Activated CD4-positive, alpha-beta memory T cell treated with anti-CD3 and anti-CD28 coated beads, Interleukin-2, amount 10 ng/mL, durations not matched to agents 7 days and 5 days (primary cell): ENCODE measurements at regions not wholly inside any gene's neighbourhood (a gene's known extent, or its start where the extent isn't known, plus 50 kb on each side); places are given as distances from the start of the nearest gene placed in this dataset.

Experiments used
- CTCF ChIA-PET: fragments of 350-600 bp; sonication (Branson Sonifier 250); formaldehyde crosslinking; loops from one replicate; lab custom pipeline; 2021; ENCODE audit warnings: antibody characterized with exemption, inconsistent platforms; lab: Charles Lee
- POLR2A ChIA-PET: fragments of 350-600 bp; sonication (Branson Sonifier 250); formaldehyde crosslinking; loops from one replicate; lab custom pipeline; 2021; ENCODE audit warnings: antibody characterized with exemption; lab: Charles Lee
- DNase-seq: peaks from one replicate; pipeline ENCODE4 v3.0.0-alpha.2; 2020
- H3K27ac Mint-ChIP-seq: one replicate; pipeline ENCODE4 v1.8.0; 2021; ENCODE audit warnings: mild to moderate bottlenecking, mixed read lengths
- H3K27me3 Mint-ChIP-seq: one replicate; pipeline ENCODE4 v1.8.0; 2021; ENCODE audit warnings: mixed read lengths
- H3K36me3 Mint-ChIP-seq: one replicate; pipeline ENCODE4 v1.8.0; 2021; ENCODE audit warnings: low read depth, mixed read lengths
- H3K4me1 Mint-ChIP-seq: one replicate; pipeline ENCODE4 v1.8.0; 2021; ENCODE audit warnings: mixed read lengths
- H3K4me3 Mint-ChIP-seq: one replicate; pipeline ENCODE4 v1.8.0; 2021; ENCODE audit warnings: mild to moderate bottlenecking, mixed read lengths
- H3K9me3 Mint-ChIP-seq: one replicate; pipeline ENCODE4 v1.8.0; 2021; ENCODE audit warnings: mixed read lengths

DNA sequence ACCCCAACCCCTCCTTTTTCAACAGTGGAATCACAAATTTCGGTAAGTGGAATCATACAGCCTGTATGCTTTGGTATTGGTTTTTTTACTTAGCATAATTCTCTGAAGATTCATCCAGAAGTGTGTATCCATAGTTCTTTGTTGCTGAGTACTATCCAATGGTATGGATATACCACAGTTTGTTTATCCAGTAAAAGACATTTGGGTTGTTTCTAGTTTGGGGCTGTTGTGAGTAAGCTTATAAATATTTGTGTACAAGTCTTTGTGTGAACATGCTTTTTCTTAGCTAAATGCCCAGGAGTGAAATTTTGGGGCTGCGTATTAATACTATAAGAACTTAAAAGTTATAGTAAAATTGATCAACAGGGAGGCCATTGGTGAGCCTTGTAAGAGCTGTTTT is 57.5 kb upstream of the GC start:
- ChIA-PET CTCF (no interaction called here), POLR2A (no interaction called here)
- no peaks in the 10 kb centered on the region for H3K4me1 Mint-ChIP-seq
- H3K27ac Mint-ChIP-seq: no peak overlapping the region
- H3K9me3 Mint-ChIP-seq: no peaks in the 10 kb centered on the region
- no peaks in the 10 kb centered on the region for H3K36me3 Mint-ChIP-seq
- H3K4me3 Mint-ChIP-seq: no peak overlapping the region
- H3K27me3 Mint-ChIP-seq: no peaks in the 10 kb centered on the region
- no peak for DNase-seq

DNA sequence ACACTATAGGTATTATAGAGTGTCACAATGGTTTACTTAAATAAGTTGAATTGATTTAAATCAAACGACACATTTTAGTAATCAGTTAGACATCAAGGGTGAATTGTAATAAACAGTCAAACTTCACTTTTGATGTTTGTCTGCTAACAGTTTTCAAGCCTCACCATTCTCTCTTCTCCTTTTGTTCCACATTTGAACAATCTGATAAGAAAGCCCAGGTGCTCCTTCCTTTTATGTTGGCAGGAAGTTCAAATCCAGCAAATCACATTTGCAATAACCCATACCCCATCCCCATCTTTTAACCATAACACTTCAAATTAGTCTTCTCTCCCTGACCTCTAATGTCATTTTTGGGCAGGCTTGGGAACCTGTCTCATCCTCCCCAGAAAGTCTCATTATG is 63.4 kb upstream of the GC start:
- Mint-ChIP-seq H3K27ac (no peak overlapping the region), H3K27me3 (no peaks in the 10 kb centered on the region), H3K36me3 (no peaks in the 10 kb centered on the region), H3K9me3 (no peaks in the 10 kb centered on the region), H3K4me3 (no peak overlapping the region), H3K4me1 (no peaks in the 10 kb centered on the region)
- no peak for DNase-seq
- ChIA-PET POLR2A (no interaction called here), CTCF (no interaction called here)

DNA sequence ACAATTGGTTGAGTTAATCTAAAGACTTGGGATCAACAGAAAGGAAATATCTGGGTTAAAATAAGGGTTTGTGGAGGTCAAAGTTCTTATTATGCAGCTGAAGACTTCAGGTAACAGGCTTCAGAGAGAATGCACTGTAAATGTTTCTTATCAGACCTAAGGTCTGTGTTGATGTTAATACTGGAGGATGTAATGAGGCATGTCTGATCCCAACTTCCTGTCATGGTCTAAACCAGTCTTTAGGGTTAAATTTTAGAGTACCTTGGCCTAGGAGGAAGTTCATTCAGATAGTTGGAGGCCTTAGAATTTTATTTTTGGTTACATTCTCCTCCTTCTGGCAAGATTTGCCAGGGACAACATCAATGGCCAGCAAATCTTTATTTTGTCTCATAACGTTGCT is 72.1 kb upstream of the GC start:
- H3K4me1 Mint-ChIP-seq: no peaks in the 10 kb centered on the region
- no peaks in the 10 kb centered on the region for H3K36me3 Mint-ChIP-seq
- no peak for DNase-seq
- no peaks in the 10 kb centered on the region for H3K27me3 Mint-ChIP-seq
- ChIA-PET POLR2A (no interaction called here), CTCF (no interaction called here)
- no peak overlapping the region for H3K4me3 Mint-ChIP-seq
- no peak overlapping the region for H3K27ac Mint-ChIP-seq
- peaks cover 3% of the 10 kb centered on the region for H3K9me3 Mint-ChIP-seq

DNA sequence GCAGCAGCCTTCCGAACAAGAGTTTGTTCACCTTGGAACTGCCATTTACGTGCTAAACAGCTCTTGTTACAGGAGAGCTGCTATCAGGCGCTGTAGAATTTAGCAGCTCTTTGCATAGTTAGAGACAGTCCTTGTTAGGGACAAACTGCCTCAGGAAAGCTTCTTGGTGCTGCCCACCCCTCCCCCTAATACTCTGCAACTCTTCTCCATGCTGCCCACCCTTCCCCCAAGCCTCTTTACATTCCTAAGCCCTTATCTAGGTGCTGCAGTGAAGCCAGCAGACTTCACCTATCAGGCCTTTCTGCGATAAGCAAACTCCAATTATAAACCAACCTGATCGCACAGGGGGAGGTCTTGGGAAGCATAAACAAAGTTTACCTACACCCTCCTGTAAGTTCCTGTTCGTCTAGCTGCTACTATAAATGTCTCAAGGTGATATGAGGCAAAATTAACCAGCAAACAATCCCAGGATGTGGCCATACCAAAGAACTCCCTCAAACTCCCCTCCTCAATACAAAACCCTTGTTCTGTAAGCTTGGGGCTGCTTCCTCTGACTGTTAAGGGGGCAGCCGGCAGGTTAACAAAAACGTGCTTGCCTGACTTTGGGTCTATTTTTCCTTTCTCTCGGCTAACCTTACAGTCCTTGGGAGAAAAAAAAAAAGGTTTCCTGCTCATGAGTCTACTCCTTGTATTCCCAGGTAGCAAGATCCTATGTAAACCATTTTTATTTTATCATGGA is 74.0 kb upstream of the GC start:
- Mint-ChIP-seq H3K9me3 (peaks cover 8% of the 10 kb centered on the region), H3K4me1 (no peaks in the 10 kb centered on the region), H3K4me3 (no peak overlapping the region), H3K27me3 (no peaks in the 10 kb centered on the region), H3K27ac (no peak overlapping the region), H3K36me3 (no peaks in the 10 kb centered on the region)
- POLR2A ChIA-PET: no interaction called here
- DNase-seq: no peak
- CTCF ChIA-PET: no interaction called here

DNA sequence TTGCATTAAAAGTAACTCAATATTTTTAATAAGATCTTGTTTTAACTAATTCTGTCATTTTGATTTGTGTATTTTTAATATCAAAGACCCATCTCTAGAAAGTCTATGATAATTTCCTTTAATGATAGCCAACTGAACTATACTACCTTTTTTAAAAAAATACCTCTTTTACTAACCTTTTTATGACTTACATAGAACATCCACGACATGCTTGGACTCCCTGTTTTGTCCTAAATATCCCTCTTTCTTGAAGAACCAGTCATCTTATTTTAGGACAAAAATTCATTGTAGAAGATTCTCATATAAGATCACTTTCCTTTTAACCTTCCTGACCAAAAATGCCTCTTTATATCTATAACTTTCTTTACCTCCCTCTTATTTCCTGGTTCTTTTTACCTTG is 76.8 kb upstream of the GC start:
- CTCF ChIA-PET: no interaction called here
- H3K9me3 Mint-ChIP-seq: peaks cover 16% of the 10 kb centered on the region
- no peak for DNase-seq
- POLR2A ChIA-PET: no interaction called here
- no peak overlapping the region for H3K4me3 Mint-ChIP-seq
- no peak overlapping the region for H3K27ac Mint-ChIP-seq
- no peaks in the 10 kb centered on the region for H3K27me3 Mint-ChIP-seq
- H3K4me1 Mint-ChIP-seq: no peaks in the 10 kb centered on the region
- H3K36me3 Mint-ChIP-seq: no peaks in the 10 kb centered on the region

DNA sequence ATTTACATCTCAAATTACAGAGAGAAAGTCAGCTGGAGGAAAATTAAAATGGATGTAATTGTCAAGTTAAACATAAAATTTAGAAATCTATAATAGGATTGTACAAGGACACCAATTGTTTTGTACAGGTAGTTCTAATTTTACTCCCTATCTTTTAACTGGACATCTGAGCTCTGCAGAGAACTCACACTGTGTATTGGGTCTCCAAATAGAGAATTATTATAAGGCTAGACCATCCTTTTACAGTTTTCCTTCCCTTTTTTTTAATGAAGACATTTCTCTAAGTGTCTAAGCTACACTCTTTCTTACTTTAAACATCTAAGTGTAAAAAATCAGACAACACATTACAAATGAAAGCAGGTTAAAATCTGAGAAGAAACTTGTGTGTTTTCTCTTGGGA is 78.4 kb upstream of the GC start:
- Mint-ChIP-seq H3K4me1 (no peaks in the 10 kb centered on the region), H3K9me3 (peaks cover 16% of the 10 kb centered on the region), H3K36me3 (no peaks in the 10 kb centered on the region), H3K4me3 (no peak overlapping the region), H3K27me3 (no peaks in the 10 kb centered on the region), H3K27ac (no peak overlapping the region)
- ChIA-PET POLR2A (no interaction called here), CTCF (no interaction called here)
- no peak for DNase-seq

DNA sequence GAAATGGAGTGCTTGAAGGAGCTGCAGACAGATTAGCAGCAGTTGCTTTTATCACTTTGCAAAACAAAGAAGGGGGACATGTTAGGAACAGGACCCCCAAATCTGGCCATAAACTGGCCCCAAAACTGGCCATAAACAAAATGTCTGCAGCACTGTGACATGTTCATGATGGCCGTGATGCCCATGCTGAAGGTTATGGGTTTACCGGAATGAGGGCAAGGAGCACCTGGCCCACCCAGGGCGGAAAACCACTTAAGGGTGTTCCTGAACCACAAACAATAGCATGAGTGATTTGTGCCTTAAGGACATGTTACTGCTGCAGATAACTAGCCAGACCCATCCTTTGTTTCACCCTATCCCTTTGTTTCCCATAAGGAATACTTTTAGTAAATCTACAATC is 79.6 kb upstream of the GC start:
- Mint-ChIP-seq H3K4me3 (no peak overlapping the region), H3K36me3 (no peaks in the 10 kb centered on the region), H3K27ac (no peak overlapping the region), H3K4me1 (no peaks in the 10 kb centered on the region), H3K9me3 (peaks cover 16% of the 10 kb centered on the region), H3K27me3 (no peaks in the 10 kb centered on the region)
- POLR2A ChIA-PET: no interaction called here
- CTCF ChIA-PET: no interaction called here
- DNase-seq: no peak

DNA sequence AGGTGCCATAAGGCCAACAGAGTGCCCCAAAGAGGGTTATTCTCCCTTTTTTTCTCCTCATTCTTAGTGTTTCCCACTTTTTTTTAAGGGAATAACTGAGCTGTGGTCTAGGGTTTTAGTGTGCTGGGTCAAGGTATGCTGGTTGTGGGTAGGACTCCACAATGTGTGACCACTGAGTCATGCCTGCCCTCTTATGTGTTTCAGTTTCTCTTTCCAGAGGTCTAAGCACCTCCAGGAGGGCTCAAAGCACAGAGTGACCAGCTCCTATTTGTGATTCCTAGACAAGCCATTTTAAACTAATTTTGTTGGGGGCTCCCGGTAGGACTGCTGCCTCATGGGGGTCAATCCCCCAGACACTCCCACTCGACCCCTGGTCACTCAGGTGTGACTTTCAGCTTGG is 80.5 kb upstream of the GC start:
- Mint-ChIP-seq H3K27ac (no peak overlapping the region), H3K4me3 (no peak overlapping the region), H3K9me3 (peaks cover 16% of the 10 kb centered on the region), H3K36me3 (no peaks in the 10 kb centered on the region), H3K27me3 (no peaks in the 10 kb centered on the region), H3K4me1 (no peaks in the 10 kb centered on the region)
- ChIA-PET POLR2A (no interaction called here), CTCF (no interaction called here)
- no peak for DNase-seq

DNA sequence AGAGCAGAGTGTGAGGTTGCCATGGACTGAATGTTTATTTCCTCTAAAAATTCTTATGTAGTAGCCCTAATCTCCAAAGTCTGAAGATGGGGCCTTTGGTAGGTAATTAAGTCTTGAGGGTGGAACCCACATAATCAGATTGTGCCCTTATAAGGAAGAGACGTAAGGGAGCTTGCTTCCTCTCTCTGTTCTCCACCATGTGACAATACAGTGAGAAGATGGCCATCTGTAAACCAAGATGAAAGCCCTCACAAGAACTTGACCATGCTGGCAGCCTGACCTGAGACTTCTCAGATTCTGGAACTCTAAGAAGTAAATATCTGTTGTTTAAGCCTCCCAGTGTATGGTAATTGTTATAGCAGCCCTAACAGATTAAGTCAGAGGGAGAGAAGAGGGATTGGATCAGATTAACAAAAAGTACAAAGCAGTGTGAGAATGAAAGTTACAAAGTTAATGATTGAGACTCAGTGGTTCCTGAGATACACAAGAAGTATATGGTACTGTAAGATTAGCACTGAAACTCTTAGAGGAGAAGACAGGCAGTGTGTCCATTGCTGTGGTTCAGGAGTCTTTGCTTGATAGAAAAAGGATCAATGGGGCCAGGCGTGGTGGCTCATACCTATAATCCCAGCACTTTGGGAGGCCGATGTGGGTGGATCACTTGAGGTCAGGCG is 82.5 kb upstream of the GC start:
- ChIA-PET POLR2A (no interaction called here), CTCF (no interaction called here)
- H3K9me3 Mint-ChIP-seq: peaks cover 13% of the 10 kb centered on the region
- DNase-seq: no peak
- no peak overlapping the region for H3K27ac Mint-ChIP-seq
- H3K36me3 Mint-ChIP-seq: no peaks in the 10 kb centered on the region
- H3K4me3 Mint-ChIP-seq: no peak overlapping the region
- H3K27me3 Mint-ChIP-seq: no peaks in the 10 kb centered on the region
- H3K4me1 Mint-ChIP-seq: no peaks in the 10 kb centered on the region

DNA sequence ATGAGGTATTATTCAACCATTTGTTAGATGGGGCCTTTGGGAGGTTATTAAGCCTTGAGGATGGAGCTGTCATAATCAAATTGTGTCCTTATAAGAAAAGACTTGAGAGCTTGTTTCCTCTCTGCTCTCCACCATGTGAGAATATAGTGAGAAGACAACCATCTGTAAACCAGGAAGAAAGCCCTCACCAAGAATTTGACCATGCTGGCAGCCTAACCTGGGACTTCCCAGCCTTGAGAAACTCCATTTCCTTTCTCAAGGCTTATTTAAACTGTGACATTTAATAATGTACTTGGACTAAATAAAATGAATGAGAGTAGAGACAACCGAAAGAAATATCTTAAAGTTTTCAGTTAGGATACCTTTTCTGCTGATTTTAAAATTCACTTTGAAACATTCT is 83.7 kb upstream of the GC start:
- ChIA-PET POLR2A (no interaction called here), CTCF (no interaction called here)
- Mint-ChIP-seq H3K36me3 (no peaks in the 10 kb centered on the region), H3K4me3 (no peak overlapping the region), H3K9me3 (peaks cover 11% of the 10 kb centered on the region), H3K4me1 (no peaks in the 10 kb centered on the region), H3K27ac (no peak overlapping the region), H3K27me3 (no peaks in the 10 kb centered on the region)
- DNase-seq: no peak

DNA sequence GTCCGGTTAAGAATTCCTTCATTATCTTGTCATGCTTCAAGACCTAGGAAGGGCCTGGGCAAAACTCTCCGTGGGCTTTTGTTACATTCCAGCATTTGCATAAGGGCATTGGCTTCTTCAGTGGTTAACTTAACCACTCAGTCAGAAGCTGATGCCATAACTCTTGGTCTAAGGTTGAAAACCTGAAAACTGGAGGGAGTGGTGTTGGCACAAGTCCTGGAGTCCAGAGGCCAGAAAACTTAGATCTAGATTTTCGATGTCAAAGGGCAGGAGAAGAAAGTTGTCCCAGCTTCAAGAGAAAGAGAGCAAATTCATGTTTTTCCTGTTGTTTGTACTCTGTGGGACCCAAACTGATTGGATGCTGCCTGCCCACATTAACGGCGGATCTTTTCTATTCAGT is 86.6 kb upstream of the GC start:
- no peak for DNase-seq
- H3K27me3 Mint-ChIP-seq: no peaks in the 10 kb centered on the region
- H3K27ac Mint-ChIP-seq: no peak overlapping the region
- no peaks in the 10 kb centered on the region for H3K4me1 Mint-ChIP-seq
- no peaks in the 10 kb centered on the region for H3K36me3 Mint-ChIP-seq
- peaks cover 2% of the 10 kb centered on the region for H3K9me3 Mint-ChIP-seq
- H3K4me3 Mint-ChIP-seq: no peak overlapping the region
- ChIA-PET POLR2A (no interaction called here), CTCF (no interaction called here)

DNA sequence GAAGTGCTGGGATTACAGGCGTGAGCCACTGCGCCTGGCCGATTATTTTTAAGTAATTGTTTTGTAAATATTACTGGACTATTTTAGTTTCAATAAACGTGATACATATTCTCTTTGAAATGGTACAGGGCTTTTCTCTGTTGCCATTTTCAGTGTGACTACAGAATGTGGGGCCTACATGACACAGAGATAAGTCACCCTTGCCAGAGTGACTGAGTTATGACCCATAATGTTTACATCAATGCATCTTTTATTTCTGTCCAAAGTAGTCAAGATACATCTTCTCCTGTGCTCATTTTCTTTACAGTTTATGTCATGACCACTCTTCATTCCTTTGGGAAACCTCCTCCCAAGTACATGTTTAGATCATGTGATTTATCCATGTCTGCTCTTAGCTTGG is 88.3 kb upstream of the GC start:
- Mint-ChIP-seq H3K4me3 (no peak overlapping the region), H3K27me3 (no peaks in the 10 kb centered on the region), H3K9me3 (peaks cover 2% of the 10 kb centered on the region), H3K4me1 (no peaks in the 10 kb centered on the region), H3K36me3 (no peaks in the 10 kb centered on the region), H3K27ac (no peak overlapping the region)
- ChIA-PET POLR2A (no interaction called here), CTCF (no interaction called here)
- DNase-seq: no peak

DNA sequence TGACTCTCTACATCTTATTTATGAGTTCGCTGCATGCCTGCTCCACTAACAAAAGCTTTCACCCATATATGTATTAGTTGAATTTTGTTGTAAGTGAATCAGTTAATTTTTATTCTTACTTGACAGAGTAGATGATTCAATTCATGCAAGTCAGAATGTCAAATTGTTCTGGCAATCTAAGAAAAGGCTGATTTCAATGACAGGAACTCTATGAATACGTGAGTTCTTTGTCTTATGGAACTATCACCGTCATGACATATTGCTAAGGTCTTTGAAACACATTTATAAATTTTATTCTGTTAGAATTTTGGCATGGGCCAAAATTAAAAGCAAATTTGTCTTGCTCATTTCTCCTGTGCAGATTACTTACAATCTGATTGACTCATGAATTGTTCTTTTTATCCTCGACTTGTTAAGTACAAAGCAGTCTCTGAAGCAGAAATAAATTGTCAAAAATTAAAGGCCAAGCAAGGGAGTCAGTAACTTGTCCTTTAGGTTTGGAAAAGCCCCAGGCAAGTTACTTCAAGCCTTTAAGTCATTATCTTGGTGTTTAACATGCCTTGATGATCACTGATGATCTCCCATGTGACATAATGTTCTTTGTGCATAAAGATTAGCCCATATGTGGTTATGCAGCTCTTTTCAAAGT is 89.0 kb upstream of the GC start:
- Mint-ChIP-seq H3K27ac (no peak overlapping the region), H3K27me3 (no peaks in the 10 kb centered on the region), H3K9me3 (peaks cover 2% of the 10 kb centered on the region), H3K36me3 (no peaks in the 10 kb centered on the region), H3K4me3 (no peak overlapping the region), H3K4me1 (no peaks in the 10 kb centered on the region)
- CTCF ChIA-PET: no interaction called here
- POLR2A ChIA-PET: no interaction called here
- no peak for DNase-seq

DNA sequence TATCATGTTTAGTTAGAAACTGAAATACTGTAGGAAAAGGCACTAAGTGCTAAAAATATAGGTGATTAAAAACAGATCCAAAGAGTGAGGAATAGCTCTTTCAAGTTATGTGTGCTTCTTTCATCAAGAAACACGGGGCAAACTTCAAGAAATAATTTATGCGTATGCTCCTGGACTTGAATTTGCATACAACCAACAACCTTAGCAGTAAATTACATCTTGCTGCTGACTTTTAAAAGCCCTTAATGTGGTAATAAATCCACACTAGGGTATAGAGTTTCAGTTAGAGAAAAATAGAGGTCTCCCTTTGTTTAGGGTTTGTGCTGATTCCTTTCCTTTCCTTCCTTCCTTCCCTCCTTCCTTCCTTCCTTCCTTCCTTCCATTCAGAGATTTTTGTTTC is 94.5 kb upstream of the GC start:
- no peak overlapping the region for H3K27ac Mint-ChIP-seq
- no peaks in the 10 kb centered on the region for H3K27me3 Mint-ChIP-seq
- no peak for DNase-seq
- CTCF ChIA-PET: no interaction called here
- POLR2A ChIA-PET: no interaction called here
- H3K9me3 Mint-ChIP-seq: no peaks in the 10 kb centered on the region
- H3K36me3 Mint-ChIP-seq: no peaks in the 10 kb centered on the region
- H3K4me1 Mint-ChIP-seq: no peaks in the 10 kb centered on the region
- no peak overlapping the region for H3K4me3 Mint-ChIP-seq
